AG04450 (cell line): ENCODE measurements at regions not wholly inside any gene's neighbourhood (a gene's known extent, or its start where the extent isn't known, plus 50 kb on each side); places are given as distances from the start of the nearest gene placed in this dataset.
"Not testable (repeated sequence)": the region's sequence is repeated elsewhere in the genome, so short reads cannot be mapped to it uniquely, and the experiment has no call there.

Experiments
- CTCF ChIA-PET: fragments of 300-600, 350-600 bp; formaldehyde crosslinking; extraction: SDS; loops from one replicate; lab custom pipeline; 2022; ENCODE audit warnings: antibody characterized with exemption, inconsistent platforms; lab: Charles Lee
- POLR2A ChIA-PET: fragments of 350-600 bp; formaldehyde crosslinking; extraction: SDS; loops from one replicate; lab custom pipeline; 2021; ENCODE audit warnings: antibody characterized with exemption, inconsistent platforms; lab: Yijun Ruan, JAX
- DNase-seq: peaks from one replicate; pipeline ENCODE4 v3.0.0-alpha.2; 2011; ENCODE audit warnings: low read depth, low spot score
- H3K27ac ChIP-seq: one replicate; pipeline ENCODE4 v1.5.1; 2012; ENCODE audit warnings: low read depth, low read length, control low read depth
- H3K27me3 ChIP-seq: one replicate; pipeline ENCODE4 v1.6.0; 2012; ENCODE audit warnings: low read length; ENCODE audit not compliant: control insufficient read depth, insufficient read depth
- H3K4me3 ChIP-seq: 2 replicates; pipeline ENCODE4 v1.5.1; 2011; ENCODE audit warnings: mild to moderate bottlenecking, low read depth, low read length, control low read depth
- H3K9me3 ChIP-seq: 2 replicates; pipeline ENCODE4 v1.5.1; 2012; ENCODE audit warnings: low read length; ENCODE audit not compliant: control insufficient read depth, insufficient read depth
- CTCF ChIP-seq: IDR thresholded peaks from 2 replicates; pipeline ENCODE4 v1.5.1; 2011; ENCODE audit warnings: low read depth, low read length, control low read depth, inconsistent platforms

DNA sequence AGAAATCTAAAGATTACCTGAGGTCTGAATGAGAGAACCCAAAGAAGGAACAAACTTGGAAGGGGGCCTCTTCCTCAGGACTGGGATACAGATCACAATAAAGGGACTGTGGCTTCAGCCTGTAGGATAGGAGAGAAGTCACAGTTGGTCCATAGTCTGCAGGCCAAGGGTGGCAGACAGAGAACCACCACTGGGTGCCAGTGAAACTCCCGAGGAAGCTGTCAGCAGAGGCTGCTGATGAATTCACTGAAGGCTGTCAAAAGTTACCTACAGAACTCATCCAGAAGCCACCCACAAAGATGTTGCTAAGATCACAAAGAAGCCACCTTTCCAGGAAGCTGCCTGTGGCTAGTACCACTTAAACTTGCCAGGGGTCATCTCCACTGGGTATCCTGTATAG lies 78.5 kb downstream of the TMCO5A start:
- CTCF ChIA-PET, result no interaction called here
- POLR2A ChIA-PET, result interaction anchor here (1.0 kb wide), 1 partner anchor 239 kb away, joined by 3 read pairs; no protein-coding TSS in a partner anchor
- Histone ChIP-seq H3K9me3 (no peaks in the 10 kb centered on the region), H3K4me3 (no peak overlapping the region), H3K27ac (no peak overlapping the region), H3K27me3 (peaks cover 1% of the 10 kb centered on the region)
- no peak for DNase-seq
- TF ChIP-seq CTCF, result no peak

GRCh38 chr15:38017721-38018120 lies 83.3 kb downstream of the TMCO5A start:
- POLR2A ChIA-PET, result no interaction called here
- H3K27ac ChIP-seq, result no peak overlapping the region
- CTCF ChIA-PET, result no interaction called here
- H3K9me3 ChIP-seq, result no peaks in the 10 kb centered on the region
- H3K4me3 ChIP-seq, result no peak overlapping the region
- DNase-seq, result no peak
- peaks cover 3% of the 10 kb centered on the region for H3K27me3 ChIP-seq
- no peak for TF ChIP-seq CTCF

- Histone ChIP-seq H3K27ac (no peak overlapping the region), H3K4me3 (no peak overlapping the region), H3K27me3 (peaks cover 3% of the 10 kb centered on the region), H3K9me3 (no peaks in the 10 kb centered on the region)
- no peak for DNase-seq
- no peak for TF ChIP-seq CTCF
- ChIA-PET CTCF (interaction anchor here (1.9 kb wide), 1 partner anchor 16 kb away, joined by 4 read pairs; no protein-coding TSS in a partner anchor), POLR2A (no interaction called here)
Observed at GRCh38 chr15:38019066-38019465, 84.6 kb downstream of the TMCO5A start.

GRCh38 chr15:38021259-38021658 lies 86.8 kb downstream of the TMCO5A start:
- ChIA-PET POLR2A (no interaction called here), CTCF (interaction anchor here (1.0 kb wide), 1 partner anchor 25 kb away, joined by 4 read pairs; no protein-coding TSS in a partner anchor)
- Histone ChIP-seq H3K27ac (no peak overlapping the region), H3K27me3 (peaks cover 3% of the 10 kb centered on the region), H3K4me3 (no peak overlapping the region), H3K9me3 (no peaks in the 10 kb centered on the region)
- DNase-seq, result no peak
- TF ChIP-seq CTCF, result no peak

GRCh38 chr15:38024293-38025091 lies 90.1 kb downstream of the TMCO5A start:
- Histone ChIP-seq H3K9me3 (no peaks in the 10 kb centered on the region), H3K27me3 (no peaks in the 10 kb centered on the region), H3K27ac (no peak overlapping the region), H3K4me3 (no peak overlapping the region)
- ChIA-PET POLR2A (no interaction called here), CTCF (no interaction called here)
- TF ChIP-seq CTCF, result no peak
- no peak for DNase-seq

- DNase-seq, POLR2A ChIA-PET, H3K27me3 ChIP-seq, H3K27ac ChIP-seq, H3K9me3 ChIP-seq, H3K4me3 ChIP-seq: not testable (repeated sequence)
- CTCF ChIA-PET, result interaction anchor here (0.7 kb wide), 1 partner anchor 1820 kb away, joined by 3 read pairs; no protein-coding TSS in a partner anchor
Observed at GRCh38 chr15:38025656-38026055, 91.2 kb downstream of the TMCO5A start.
